GM23338 (cell line): ENCODE measurements at regions not wholly inside any gene's neighbourhood (a gene's known extent, or its start where the extent isn't known, plus 50 kb on each side); places are given as distances from the start of the nearest gene placed in this dataset.

Source experiments
- EZH2 ChIP-seq: fragments of 200-600 bp; sonication (generic); IDR thresholded peaks from one replicate; pipeline ENCODE4 v1.8.0; 2017; ENCODE audit warnings: antibody characterized with exemption, mild to moderate bottlenecking, low read depth; ENCODE audit not compliant: unreplicated experiment
- EZH2phosphoT487 ChIP-seq: fragments of 200-600 bp; sonication (generic); IDR thresholded peaks from one replicate; pipeline ENCODE4 v1.8.1; 2018; ENCODE audit warnings: antibody characterized with exemption; ENCODE audit not compliant: unreplicated experiment
- JUNB ChIP-seq: IDR thresholded peaks from one replicate; pipeline ENCODE4 v1.6.1; 2016; ENCODE audit warnings: antibody characterized with exemption; ENCODE audit not compliant: unreplicated experiment
- NANOG ChIP-seq: IDR thresholded peaks from 2 replicates; pipeline ENCODE4 v1.6.1; 2016; ENCODE audit warnings: antibody characterized with exemption, borderline replicate concordance
- POLR2AphosphoS5 ChIP-seq: IDR thresholded peaks from 2 replicates; pipeline ENCODE4 v1.6.1; 2016; ENCODE audit warnings: antibody characterized with exemption, low read depth
- TF ChIP-seq, protein P1 (sequence below), 2 experiments: fragments of 200-600 bp in 1 of 2; sonication (generic) in 1 of 2; conservative IDR thresholded peaks; 2 replicates each; pipeline versions ENCODE4 v1.5.1 to v1.6.1; 2016 to 2017; ENCODE audit warnings: antibody characterized with exemption in 2 of 2, low read depth in 2 of 2, mild to moderate bottlenecking in 2 of 2, moderate library complexity in 1 of 2
- TF ChIP-seq, protein P2 (sequence below): IDR thresholded peaks from one replicate; pipeline ENCODE4 v1.6.1; 2018; ENCODE audit warnings: antibody characterized with exemption; ENCODE audit not compliant: unreplicated experiment

DNA sequence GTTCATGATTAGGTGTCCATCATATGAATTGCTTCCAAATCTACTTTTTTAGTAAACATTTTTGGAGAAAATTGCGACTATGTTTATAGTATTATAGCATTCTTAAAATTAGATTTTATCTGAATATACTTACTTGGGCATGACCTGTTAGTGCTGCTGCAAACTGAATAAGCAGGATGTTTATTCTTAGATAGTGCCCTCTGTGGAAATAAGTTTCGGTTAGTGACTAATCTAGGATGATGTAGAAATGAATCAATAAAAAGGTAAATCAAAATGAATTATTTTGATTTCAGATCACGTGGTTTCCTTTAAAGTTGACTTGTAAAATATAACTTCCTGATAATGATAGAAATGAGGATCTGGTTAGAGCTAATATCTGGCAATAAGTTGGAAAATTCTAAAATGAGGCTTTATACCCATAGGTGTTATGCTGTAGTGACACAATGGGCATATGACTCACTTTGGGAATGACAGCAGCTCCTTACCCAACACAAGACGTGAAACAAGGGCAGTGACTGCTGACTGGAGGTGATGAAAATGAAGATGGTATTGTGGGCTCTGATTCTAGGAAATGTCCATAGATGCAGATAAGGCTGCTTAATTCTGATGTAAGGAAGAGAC, 165.8 kb upstream of the TCF4 start:
- TF ChIP-seq, protein P1, sequence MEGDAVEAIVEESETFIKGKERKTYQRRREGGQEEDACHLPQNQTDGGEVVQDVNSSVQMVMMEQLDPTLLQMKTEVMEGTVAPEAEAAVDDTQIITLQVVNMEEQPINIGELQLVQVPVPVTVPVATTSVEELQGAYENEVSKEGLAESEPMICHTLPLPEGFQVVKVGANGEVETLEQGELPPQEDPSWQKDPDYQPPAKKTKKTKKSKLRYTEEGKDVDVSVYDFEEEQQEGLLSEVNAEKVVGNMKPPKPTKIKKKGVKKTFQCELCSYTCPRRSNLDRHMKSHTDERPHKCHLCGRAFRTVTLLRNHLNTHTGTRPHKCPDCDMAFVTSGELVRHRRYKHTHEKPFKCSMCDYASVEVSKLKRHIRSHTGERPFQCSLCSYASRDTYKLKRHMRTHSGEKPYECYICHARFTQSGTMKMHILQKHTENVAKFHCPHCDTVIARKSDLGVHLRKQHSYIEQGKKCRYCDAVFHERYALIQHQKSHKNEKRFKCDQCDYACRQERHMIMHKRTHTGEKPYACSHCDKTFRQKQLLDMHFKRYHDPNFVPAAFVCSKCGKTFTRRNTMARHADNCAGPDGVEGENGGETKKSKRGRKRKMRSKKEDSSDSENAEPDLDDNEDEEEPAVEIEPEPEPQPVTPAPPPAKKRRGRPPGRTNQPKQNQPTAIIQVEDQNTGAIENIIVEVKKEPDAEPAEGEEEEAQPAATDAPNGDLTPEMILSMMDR (conservative IDR thresholded peaks at IDR 0.05; ENCODE audit: low read depth in 2 of 2): no peak
- TF ChIP-seq JUNB (no peak), POLR2AphosphoS5 (no peak), EZH2 (no peak), EZH2phosphoT487 (no peak), NANOG (no peak)
- TF ChIP-seq, protein P2, sequence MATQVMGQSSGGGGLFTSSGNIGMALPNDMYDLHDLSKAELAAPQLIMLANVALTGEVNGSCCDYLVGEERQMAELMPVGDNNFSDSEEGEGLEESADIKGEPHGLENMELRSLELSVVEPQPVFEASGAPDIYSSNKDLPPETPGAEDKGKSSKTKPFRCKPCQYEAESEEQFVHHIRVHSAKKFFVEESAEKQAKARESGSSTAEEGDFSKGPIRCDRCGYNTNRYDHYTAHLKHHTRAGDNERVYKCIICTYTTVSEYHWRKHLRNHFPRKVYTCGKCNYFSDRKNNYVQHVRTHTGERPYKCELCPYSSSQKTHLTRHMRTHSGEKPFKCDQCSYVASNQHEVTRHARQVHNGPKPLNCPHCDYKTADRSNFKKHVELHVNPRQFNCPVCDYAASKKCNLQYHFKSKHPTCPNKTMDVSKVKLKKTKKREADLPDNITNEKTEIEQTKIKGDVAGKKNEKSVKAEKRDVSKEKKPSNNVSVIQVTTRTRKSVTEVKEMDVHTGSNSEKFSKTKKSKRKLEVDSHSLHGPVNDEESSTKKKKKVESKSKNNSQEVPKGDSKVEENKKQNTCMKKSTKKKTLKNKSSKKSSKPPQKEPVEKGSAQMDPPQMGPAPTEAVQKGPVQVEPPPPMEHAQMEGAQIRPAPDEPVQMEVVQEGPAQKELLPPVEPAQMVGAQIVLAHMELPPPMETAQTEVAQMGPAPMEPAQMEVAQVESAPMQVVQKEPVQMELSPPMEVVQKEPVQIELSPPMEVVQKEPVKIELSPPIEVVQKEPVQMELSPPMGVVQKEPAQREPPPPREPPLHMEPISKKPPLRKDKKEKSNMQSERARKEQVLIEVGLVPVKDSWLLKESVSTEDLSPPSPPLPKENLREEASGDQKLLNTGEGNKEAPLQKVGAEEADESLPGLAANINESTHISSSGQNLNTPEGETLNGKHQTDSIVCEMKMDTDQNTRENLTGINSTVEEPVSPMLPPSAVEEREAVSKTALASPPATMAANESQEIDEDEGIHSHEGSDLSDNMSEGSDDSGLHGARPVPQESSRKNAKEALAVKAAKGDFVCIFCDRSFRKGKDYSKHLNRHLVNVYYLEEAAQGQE: no peak
